ENCODE measurements at regions not wholly inside any gene's neighbourhood (a gene's known extent, or its start where the extent isn't known, plus 50 kb on each side); places are given as distances from the start of the nearest gene placed in this dataset.
A peak's percentile ranks its signal among the peaks of the same experiment; 100 is the strongest.
"Not testable (repeated sequence)": the region's sequence is repeated elsewhere in the genome, so short reads cannot be mapped to it uniquely, and the experiment has no call there.

DNA sequence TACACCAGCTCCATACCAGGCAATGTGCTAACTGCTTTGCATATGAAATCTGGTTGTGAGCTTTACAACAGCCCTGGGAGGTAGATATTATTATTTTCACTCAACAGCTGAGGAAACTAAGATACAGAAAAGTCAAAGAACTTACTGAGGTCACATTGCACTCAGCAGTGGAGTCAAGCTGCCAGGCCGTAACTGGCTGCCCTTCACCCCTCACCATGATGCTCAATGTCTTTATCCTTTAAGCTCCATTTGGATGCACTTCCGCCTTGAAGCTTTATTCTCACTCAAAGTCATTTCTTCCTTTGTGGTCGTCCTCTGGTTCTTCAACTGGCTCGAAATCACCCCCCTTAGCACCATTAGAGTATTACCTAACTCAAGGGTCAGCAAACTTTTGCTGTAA, 81.7 kb upstream of the RALGPS2 start:
- no peak for DNase-seq (ENCODE audit: low spot score)

- no peak for DNase-seq (ENCODE audit: low spot score)
Observed at GRCh38 chr1:178643831-178644230, 81.2 kb upstream of the RALGPS2 start.

DNA sequence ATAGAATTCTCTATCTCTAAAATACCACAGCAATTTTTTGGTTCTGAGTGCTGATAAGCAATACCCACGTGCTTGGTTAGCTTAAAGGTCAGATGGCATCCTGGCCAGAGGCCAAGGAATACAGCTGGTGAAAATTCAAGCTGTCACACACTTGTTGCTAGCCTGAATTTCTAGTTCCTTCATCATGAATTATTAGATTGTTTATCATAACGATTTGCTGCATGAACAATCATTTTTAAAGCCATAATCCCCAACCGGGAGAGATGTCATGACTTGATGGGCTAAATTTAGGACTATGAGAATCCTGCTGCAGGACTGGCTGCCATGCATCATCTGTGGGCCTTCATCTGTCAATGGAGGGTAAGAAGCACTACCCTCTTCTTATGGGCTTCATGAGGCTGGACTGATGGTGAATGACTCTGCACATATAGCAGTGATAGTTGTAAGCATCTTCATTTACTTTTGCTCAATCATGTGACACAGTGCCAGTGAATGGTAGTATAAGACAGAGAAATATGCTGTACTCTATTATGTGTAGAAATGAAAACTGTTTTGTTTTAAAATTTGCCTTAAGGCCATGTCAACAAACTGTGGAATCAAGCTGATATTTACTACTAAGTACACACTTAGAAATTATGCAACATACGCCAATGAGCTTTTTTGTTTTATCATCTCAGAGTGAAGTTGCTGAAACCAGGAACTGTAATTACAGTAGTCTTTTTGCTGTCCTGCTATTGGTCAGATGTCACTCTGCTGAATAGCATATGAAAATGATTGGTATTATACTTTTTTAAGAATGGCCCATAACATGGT, 80.5 kb upstream of the RALGPS2 start:
- DNase-seq (ENCODE audit: low spot score) = no peak

GRCh38 chr1:178645157-178645807, 79.8 kb upstream of the RALGPS2 start:
- no peak for DNase-seq (ENCODE audit: low spot score)

DNA sequence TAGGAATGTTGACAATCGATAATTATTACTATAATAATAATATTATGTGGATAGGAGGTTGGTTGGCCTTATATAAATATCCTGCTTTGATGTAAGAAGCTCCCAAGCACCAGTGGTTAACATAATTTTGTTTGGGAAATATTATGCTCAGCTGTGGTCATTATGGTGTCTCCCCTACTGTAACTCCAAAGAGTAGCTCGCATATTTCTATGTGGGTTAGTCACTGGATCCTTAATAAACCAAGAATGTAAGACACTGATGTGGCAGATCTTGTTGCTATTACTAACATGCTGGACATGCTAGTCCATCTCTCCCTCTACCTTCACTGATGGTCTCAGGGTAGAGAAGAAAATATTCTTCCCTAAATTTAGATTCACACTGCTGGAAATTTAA, 79.2 kb upstream of the RALGPS2 start:
- no peak for DNase-seq (ENCODE audit: low spot score)

GRCh38 chr1:178646821-178647220, 78.2 kb upstream of the RALGPS2 start:
- DNase-seq (ENCODE audit: low spot score) = no peak

DNA sequence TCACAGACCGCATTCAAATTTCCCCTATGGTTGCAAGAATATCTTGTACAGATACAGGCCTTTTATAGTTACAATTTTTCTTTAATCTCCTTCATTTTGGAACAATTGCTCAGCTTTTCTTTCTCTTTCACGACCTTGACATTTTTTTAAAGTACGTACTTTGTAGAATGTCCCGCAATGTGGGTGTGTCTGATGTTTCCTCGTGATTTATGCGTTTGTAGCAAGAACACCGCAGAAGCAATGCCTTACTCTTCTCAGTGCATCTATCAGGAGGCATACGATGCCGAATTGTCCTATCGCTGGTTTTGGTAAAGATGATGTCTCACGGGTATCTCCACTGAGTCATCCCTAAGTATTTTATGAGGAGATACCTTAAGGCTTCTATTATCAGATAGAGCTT, 76.9 kb upstream of the RALGPS2 start:
- DNase-seq (ENCODE audit: low spot score) = no peak

DNA sequence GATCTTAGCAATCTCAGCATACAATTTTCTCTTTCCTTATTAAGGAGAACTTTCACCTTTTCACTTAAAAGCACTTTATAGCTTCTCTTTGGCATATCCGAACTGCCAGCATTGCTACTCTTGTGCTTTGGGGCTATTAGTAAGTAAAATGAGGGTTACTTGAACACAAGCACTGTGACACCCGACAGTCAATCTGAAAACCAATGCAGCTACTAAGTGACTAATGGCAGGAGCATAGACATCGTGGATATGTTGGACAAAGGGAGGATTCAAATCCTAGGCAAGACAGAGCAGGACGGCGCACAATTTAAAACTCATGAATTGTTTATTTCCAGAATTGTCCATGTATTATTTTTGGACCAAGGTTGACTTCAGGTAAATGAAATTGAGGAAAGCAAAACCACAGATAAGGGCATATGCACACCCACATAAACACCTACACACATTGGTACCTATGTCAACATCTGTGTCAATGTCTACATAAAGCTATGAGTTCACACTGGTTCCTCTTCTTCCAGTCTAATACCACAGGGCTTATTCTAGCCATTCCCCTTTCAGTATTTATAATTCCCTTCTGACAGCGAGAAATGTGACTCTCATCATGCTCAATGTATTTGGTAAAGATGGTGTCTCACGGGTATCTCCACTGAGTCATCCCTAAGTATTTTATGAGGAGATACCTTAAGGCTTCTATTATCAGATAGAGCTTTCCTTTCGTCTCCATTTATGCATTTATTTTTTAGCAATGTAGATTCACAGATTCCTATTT, 75.3 kb upstream of the RALGPS2 start:
- no peak for DNase-seq (ENCODE audit: low spot score)

DNA sequence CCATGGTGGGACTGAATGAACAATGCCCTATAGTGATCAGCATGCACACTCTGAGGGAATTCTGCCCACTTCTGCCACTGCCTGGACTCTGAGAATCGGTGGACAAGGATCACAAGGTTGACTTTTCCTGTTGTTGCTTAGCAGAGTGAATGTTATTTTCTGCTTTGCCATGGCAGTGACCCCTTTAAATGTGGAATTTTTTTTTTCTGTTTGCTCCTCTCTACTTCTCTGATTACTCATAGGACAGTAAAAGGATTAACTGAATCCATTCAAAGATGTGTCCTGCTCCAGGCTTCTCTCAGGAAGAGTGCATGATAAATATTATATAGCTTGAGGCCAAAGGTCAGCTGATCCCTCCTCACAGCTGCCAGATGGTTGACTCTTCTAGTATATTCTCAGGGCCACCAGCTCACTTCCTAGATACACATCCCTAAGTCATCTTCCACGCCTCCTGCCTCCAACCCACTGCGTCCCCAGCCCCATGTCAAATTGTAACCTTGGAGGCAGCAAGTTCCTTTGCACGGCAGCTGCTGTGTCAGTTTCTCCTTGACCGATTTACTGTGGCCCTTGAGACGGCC, 74.0 kb upstream of the RALGPS2 start:
- DNase-seq (ENCODE audit: low spot score) = no peak

DNA sequence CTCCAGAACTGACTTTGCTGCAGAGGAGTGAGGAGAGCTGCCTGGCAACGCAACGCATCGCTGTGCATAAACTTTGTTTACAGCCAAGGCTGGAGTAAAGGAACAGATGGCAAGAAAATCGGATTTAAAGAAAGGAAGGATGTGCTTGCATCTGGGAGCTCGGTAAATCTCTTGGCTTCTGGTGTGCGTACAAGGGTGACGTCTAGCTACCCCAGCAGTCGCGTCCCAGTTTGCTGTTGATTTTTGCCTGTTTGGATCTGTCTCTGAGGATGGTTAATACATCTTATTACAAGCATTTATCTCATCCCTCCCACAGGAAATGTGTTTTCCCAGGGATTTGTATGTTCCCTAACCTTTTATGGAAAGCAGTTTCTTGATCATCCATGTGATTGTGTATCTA, 73.3 kb upstream of the RALGPS2 start:
- no peak for DNase-seq (ENCODE audit: low spot score)

GRCh38 chr1:178652506-178653490, 72.2 kb upstream of the RALGPS2 start:
- DNase-seq (ENCODE audit: low spot score) = no peak

DNA sequence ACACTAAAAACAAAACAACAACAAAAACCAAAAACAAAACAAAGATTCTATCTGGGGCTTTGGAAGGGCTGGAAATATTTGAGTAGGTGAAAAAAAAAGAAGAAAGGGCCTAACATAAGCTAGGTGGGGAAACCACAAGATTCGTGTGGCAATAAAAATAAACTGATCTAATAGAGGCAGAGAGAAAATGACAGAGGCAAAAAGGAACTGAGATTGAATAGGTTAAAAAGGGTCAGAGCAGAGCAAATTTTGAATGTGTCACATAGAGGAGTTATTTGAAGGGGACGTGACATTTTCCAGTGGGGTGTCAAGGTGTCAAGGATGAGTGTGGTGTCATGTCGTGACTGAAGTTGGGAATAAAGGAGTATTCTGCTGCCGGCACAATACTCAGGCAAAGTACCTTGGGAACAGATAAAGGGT, 65.2 kb upstream of the RALGPS2 start:
- DNase-seq (ENCODE audit: low spot score) = no peak

- no peak for DNase-seq (ENCODE audit: low spot score)
Observed at GRCh38 chr1:178660461-178660860, 64.6 kb upstream of the RALGPS2 start.

- DNase-seq (ENCODE audit: low spot score) = peak; percentile 38
Observed at GRCh38 chr1:178664278-178664677, 60.8 kb upstream of the RALGPS2 start.

GRCh38 chr1:178665579-178665978, 59.5 kb upstream of the RALGPS2 start:
- no peak for DNase-seq (ENCODE audit: low spot score)

DNA sequence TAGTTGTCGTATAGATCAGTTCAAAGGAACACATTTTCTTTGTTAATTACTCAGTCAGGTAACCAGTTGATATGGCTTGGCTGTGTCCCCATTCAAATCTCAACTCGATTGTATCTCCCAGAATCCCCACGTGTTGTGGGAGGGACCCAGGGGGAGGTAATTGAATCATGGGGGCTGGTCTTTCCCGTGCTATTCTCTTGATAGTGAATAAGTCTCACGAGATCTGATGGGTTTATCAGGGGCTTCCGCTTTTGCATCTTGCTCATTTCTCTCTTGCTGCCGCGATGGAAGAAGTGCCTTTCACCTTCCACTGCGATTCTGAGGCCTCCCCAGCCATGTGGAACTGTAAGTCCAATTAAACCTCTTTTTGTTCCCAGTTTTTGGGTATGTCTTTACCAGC, 58.2 kb upstream of the RALGPS2 start:
- not testable (repeated sequence) for DNase-seq (ENCODE audit: low spot score)

DNA sequence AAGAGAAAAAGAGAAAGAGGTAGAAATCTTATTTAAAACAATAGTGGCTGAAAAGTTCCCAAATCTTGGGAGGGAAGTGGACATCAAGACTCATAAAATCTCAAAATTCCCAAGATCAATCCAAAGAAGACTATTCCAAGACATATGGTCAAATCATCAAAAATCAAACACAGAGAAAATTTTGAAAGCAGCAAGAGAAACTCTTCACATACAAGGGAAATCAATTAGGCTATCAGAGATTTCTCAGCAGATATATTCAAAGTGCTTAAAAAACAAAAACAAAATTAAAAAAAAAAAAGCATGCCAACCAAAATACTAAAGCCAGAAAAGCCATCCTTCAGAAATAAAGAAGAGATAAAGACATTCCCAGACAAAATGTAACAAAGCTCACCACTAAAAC, 52.6 kb upstream of the RALGPS2 start:
- no peak for DNase-seq (ENCODE audit: low spot score)

DNA sequence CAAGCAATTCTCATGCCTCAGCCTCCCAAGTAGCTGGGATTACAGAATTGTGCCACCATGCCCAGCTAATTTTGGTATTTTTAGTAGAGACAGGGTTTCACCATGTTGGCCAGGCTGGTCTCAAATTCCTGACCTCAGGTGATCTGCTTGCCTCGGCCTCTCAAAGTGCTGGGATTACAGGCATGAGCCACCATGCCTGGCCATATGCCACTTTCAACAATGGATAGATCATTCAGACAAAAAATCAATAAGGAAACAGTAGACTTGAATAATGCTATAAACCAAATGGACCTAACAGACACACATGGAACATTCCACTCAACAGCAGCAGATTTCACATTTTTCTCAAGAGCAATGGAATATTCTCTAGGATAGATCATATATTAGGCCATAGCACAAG, 50.5 kb upstream of the RALGPS2 start:
- not testable (repeated sequence) for DNase-seq (ENCODE audit: low spot score)
